ENCODE measurements at regions not wholly inside any gene's neighbourhood (a gene's known extent, or its start where the extent isn't known, plus 50 kb on each side); places are given as distances from the start of the nearest gene placed in this dataset.

DNA sequence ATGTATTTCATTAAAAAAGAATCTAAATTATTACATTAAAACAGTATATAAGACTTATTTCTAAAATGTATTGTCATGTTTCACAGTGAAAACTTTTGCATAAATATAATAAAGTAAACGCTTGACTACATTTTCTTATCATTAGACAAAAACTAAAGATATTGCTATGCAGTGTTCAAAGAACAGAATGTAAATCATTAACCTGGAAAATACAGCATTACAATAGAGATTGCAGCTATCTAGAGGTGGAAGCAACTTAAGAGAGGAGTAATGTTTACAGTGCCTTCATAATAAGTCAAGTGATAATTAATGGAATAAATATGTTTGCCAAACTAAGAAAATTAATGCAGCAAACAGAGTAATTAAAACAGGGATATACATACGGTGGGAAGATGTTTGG, 940.9 kb downstream of the FSTL5 start:
- Mint-ChIP-seq H3K36me3 (ENCODE audit: low read depth) (no peaks in the 10 kb centered on the region), H3K4me1 (no peaks in the 10 kb centered on the region), H3K9me3 (peaks cover 16% of the 10 kb centered on the region), H3K27ac (no peak overlapping the region), H3K4me3 (no peak overlapping the region), H3K27me3 (ENCODE audit: low read depth, poor library complexity) (no peaks in the 10 kb centered on the region)
- DNase-seq: no peak
- TF ChIP-seq, protein P1, sequence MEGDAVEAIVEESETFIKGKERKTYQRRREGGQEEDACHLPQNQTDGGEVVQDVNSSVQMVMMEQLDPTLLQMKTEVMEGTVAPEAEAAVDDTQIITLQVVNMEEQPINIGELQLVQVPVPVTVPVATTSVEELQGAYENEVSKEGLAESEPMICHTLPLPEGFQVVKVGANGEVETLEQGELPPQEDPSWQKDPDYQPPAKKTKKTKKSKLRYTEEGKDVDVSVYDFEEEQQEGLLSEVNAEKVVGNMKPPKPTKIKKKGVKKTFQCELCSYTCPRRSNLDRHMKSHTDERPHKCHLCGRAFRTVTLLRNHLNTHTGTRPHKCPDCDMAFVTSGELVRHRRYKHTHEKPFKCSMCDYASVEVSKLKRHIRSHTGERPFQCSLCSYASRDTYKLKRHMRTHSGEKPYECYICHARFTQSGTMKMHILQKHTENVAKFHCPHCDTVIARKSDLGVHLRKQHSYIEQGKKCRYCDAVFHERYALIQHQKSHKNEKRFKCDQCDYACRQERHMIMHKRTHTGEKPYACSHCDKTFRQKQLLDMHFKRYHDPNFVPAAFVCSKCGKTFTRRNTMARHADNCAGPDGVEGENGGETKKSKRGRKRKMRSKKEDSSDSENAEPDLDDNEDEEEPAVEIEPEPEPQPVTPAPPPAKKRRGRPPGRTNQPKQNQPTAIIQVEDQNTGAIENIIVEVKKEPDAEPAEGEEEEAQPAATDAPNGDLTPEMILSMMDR (IDR thresholded peaks at IDR 0.05): no peak

DNA sequence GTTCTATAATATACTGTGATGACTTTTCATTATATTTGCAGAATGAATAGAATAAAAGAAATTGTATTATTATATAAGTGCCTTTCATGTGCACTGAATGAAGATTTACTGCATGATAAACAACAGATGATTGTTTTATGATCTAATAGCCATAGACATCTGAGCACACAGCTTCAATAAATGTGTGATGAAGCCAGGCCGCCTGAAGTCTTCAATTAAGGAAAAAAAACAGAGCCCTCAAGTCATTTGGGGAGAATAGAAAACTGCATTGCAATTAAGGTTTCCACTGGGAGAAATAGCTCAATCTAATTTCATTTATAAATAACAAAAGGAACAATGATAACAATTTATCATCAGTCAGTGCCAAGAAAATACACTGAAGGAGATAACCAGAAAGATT, 955.2 kb downstream of the FSTL5 start:
- TF ChIP-seq, protein P1 (IDR thresholded peaks at IDR 0.05): no peak
- Mint-ChIP-seq H3K4me3 (no peak overlapping the region), H3K4me1 (peaks cover 9% of the 10 kb centered on the region), H3K27ac (no peak overlapping the region), H3K27me3 (ENCODE audit: low read depth, poor library complexity) (peaks cover 5% of the 10 kb centered on the region), H3K36me3 (ENCODE audit: low read depth) (no peaks in the 10 kb centered on the region), H3K9me3 (peaks cover 11% of the 10 kb centered on the region)
- no peak for DNase-seq

DNA sequence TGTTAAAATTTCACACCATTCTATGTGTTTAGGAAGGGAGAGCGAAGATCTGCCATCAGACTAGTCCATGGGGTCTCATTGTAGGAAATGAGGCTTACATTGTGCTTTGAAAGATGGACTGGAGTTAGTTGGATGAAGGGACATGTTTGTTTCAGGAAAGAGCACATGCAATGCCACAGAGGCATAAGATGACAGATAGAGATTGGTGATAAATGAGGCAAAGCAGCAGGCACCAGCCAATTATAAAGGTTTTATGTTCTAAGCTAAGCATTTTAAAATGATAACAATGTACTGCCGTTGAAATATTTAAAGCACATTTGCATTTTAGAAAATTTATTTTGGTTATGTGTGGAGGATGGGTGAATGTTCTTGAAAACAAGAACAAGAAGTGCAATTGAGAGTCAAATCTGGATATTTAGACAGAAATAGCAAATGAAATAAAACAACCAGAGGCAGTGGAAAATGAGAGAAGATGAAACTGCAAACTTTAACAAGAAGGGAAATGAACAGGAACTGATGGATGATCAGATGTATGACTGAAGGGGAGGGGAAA, 957.2 kb downstream of the FSTL5 start:
- DNase-seq: no peak
- Mint-ChIP-seq H3K4me1 (peaks cover 9% of the 10 kb centered on the region), H3K27ac (no peak overlapping the region), H3K4me3 (no peak overlapping the region), H3K27me3 (ENCODE audit: low read depth, poor library complexity) (peaks cover 5% of the 10 kb centered on the region), H3K9me3 (peaks cover 11% of the 10 kb centered on the region), H3K36me3 (ENCODE audit: low read depth) (no peaks in the 10 kb centered on the region)
- TF ChIP-seq, protein P1 (IDR thresholded peaks at IDR 0.05): no peak

DNA sequence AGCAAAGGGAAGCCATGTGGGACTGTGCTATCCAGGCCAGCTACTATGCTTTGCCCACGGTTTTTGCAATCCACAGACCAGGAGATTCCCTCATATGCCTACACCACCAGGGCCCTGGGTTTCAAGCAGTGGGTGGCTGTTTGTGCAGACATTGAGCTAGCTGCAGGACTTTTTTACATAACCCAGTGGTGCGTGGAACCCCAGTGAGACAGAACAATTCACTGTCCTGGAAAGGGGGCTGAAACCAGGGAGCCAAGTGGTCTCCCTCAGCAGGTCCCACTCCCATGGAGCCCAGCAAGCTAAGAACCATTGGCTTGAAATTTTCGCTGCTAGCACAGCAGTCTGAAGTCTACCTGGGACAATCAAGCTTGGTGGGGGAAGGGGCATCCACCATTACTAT, 959.9 kb downstream of the FSTL5 start:
- Mint-ChIP-seq H3K27me3 (ENCODE audit: low read depth, poor library complexity) (peaks cover 5% of the 10 kb centered on the region), H3K36me3 (ENCODE audit: low read depth) (no peaks in the 10 kb centered on the region), H3K9me3 (no peaks in the 10 kb centered on the region), H3K4me3 (no peak overlapping the region), H3K4me1 (peaks cover 9% of the 10 kb centered on the region), H3K27ac (no peak overlapping the region)
- no peak for DNase-seq
- TF ChIP-seq, protein P1 (IDR thresholded peaks at IDR 0.05): no peak

DNA sequence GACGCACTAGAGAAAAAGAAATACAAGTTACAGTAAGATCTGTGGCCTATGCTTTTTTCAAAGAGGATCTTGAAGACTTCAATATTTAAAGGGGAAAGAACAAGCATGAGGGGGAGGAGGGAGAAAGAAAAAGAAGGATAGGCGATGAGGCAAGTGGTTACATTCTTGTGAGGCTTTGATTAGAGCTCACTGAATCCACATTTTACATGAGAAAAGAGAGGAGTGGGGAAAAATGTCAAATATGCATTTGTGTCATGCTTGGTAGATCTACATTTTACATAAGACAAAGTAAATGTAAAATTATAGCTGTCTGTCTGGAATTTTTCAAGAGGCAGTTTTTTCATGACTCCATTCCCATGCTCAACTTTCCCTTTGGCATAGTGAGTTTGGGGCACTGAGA, 965.9 kb downstream of the FSTL5 start:
- no peak for DNase-seq
- Mint-ChIP-seq H3K9me3 (no peaks in the 10 kb centered on the region), H3K4me3 (no peak overlapping the region), H3K4me1 (no peaks in the 10 kb centered on the region), H3K36me3 (ENCODE audit: low read depth) (no peaks in the 10 kb centered on the region), H3K27me3 (ENCODE audit: low read depth, poor library complexity) (no peaks in the 10 kb centered on the region), H3K27ac (no peak overlapping the region)
- TF ChIP-seq, protein P1 (IDR thresholded peaks at IDR 0.05): no peak

DNA sequence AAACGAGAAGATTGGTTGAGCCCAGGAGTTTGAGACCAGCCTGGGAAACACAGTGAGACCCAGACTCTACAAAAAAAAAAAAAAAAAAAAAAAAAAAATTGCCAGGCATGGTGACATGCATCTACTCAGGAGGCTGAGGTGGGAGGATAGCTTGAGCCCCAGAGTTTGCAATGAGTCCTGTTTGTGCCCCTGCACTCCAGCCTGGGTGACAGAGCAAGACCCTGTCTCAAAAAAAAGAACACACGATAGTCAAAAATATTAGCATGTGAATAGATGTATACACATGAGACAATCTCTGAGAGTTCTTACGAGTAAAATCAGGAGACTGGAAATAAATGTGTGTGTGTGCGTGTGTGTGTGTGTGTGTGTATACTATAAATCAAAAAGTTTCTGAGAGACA, 966.3 kb downstream of the FSTL5 start:
- Mint-ChIP-seq H3K4me1 (no peaks in the 10 kb centered on the region), H3K4me3 (no peak overlapping the region), H3K36me3 (ENCODE audit: low read depth) (no peaks in the 10 kb centered on the region), H3K9me3 (no peaks in the 10 kb centered on the region), H3K27ac (no peak overlapping the region), H3K27me3 (ENCODE audit: low read depth, poor library complexity) (no peaks in the 10 kb centered on the region)
- DNase-seq: no peak
- TF ChIP-seq, protein P1 (IDR thresholded peaks at IDR 0.05): no peak

Measured in nephron progenitor cell (in vitro differentiated cells).